Stimulated activated naive B cell treated with anti-CD40 and anti-IgM and Interleukin-4, amounts not matched to agents 10 μg/mL and 1 μg/mL and 100 μg/mL, for 72 hours (primary cell): ENCODE measurements at regions not wholly inside any gene's neighbourhood (a gene's known extent, or its start where the extent isn't known, plus 50 kb on each side); places are given as distances from the start of the nearest gene placed in this dataset.

Experiments
- ATAC-seq, 2 donors: fragments of 150-1000 bp; cut with Tn5 transposase; replicated peaks; 2 replicates each; pipeline ENCODE4 v1.10.0; 2021; ENCODE audit warnings: moderate library complexity in 1 of 2
- DNase-seq: peaks from one replicate; pipeline ENCODE4 v3.0.0; 2021
- H3K27ac Mint-ChIP-seq: one replicate; pipeline ENCODE4 v1.8.0; 2022; ENCODE audit warnings: mild to moderate bottlenecking, mixed read lengths
- H3K27me3 Mint-ChIP-seq, 2 donors: one replicate each; pipeline ENCODE4 v1.8.0; 2022; ENCODE audit warnings: mixed read lengths in 2 of 2
- H3K36me3 Mint-ChIP-seq, 2 donors: one replicate each; pipeline ENCODE4 v1.8.0; 2022; ENCODE audit warnings: mixed read lengths in 2 of 2, mild to moderate bottlenecking in 1 of 2
- H3K4me1 Mint-ChIP-seq, 2 donors: one replicate each; pipeline ENCODE4 v1.8.0; 2022; ENCODE audit warnings: mixed read lengths in 2 of 2, mild to moderate bottlenecking in 1 of 2
- H3K4me3 Mint-ChIP-seq, 2 donors: one replicate each; pipeline ENCODE4 v1.8.0; 2022; ENCODE audit warnings: mild to moderate bottlenecking in 2 of 2, mixed read lengths in 2 of 2, moderate library complexity in 1 of 2
- H3K9me3 Mint-ChIP-seq, 2 donors: one replicate each; pipeline ENCODE4 v1.8.0; 2022; ENCODE audit warnings: mixed read lengths in 2 of 2, mild to moderate bottlenecking in 1 of 2

- Mint-ChIP-seq H3K36me3 (no peaks in the 10 kb centered on the region), H3K27ac (no peak overlapping the region), H3K9me3 (no peaks in the 10 kb centered on the region), H3K4me1 (no peaks in the 10 kb centered on the region), H3K27me3 (no peaks in the 10 kb centered on the region), H3K4me3 (no peak overlapping the region)
- ATAC-seq = no peak
- no peak for DNase-seq
Measured at GRCh38 chr6:84921891-84922290, 157.5 kb upstream of the TBX18 start.

GRCh38 chr6:84920021-84920420, 155.6 kb upstream of the TBX18 start:
- no peak for DNase-seq
- H3K36me3 Mint-ChIP-seq = no peaks in the 10 kb centered on the region
- no peak overlapping the region for H3K27ac Mint-ChIP-seq
- H3K4me1 Mint-ChIP-seq = no peaks in the 10 kb centered on the region
- no peak overlapping the region for H3K4me3 Mint-ChIP-seq
- no peak for ATAC-seq
- no peaks in the 10 kb centered on the region for H3K9me3 Mint-ChIP-seq
- no peaks in the 10 kb centered on the region for H3K27me3 Mint-ChIP-seq

GRCh38 chr6:84916704-84917103, 152.3 kb upstream of the TBX18 start:
- Mint-ChIP-seq H3K4me3 (no peak overlapping the region), H3K4me1 (no peaks in the 10 kb centered on the region), H3K27me3 (no peaks in the 10 kb centered on the region), H3K36me3 (no peaks in the 10 kb centered on the region), H3K27ac (no peak overlapping the region), H3K9me3 (peaks cover 0 to 2% of the 10 kb centered on the region in 2 donors)
- no peak for DNase-seq
- ATAC-seq = no peak

GRCh38 chr6:84912472-84913322, 148.3 kb upstream of the TBX18 start:
- H3K4me3 Mint-ChIP-seq = no peak overlapping the region
- no peak for ATAC-seq
- H3K9me3 Mint-ChIP-seq = peaks cover 0 to 2% of the 10 kb centered on the region in 2 donors

GRCh38 chr6:84910906-84911607, 146.7 kb upstream of the TBX18 start:
- H3K4me3 Mint-ChIP-seq = no peak overlapping the region
- ATAC-seq (no peak), DNase-seq (no peak)
- H3K36me3 Mint-ChIP-seq = no peaks in the 10 kb centered on the region
- H3K4me1 Mint-ChIP-seq = no peaks in the 10 kb centered on the region
- peaks cover 0 to 2% of the 10 kb centered on the region in 2 donors for H3K9me3 Mint-ChIP-seq
- no peak overlapping the region for H3K27ac Mint-ChIP-seq
- no peaks in the 10 kb centered on the region for H3K27me3 Mint-ChIP-seq

More at GRCh38 chr6:84912472-84913322, 148.3 kb upstream of the TBX18 start:
- H3K36me3 Mint-ChIP-seq = no peaks in the 10 kb centered on the region
- no peak overlapping the region for H3K27ac Mint-ChIP-seq
- H3K27me3 Mint-ChIP-seq = no peaks in the 10 kb centered on the region
- no peaks in the 10 kb centered on the region for H3K4me1 Mint-ChIP-seq
- no peak for DNase-seq

- Mint-ChIP-seq H3K36me3 (no peaks in the 10 kb centered on the region), H3K4me1 (no peaks in the 10 kb centered on the region), H3K27ac (no peak overlapping the region), H3K4me3 (no peak overlapping the region), H3K9me3 (peaks cover 0 to 2% of the 10 kb centered on the region in 2 donors), H3K27me3 (no peaks in the 10 kb centered on the region)
- ATAC-seq (no peak), DNase-seq (no peak)
Measured at GRCh38 chr6:84908304-84908904, 144.0 kb upstream of the TBX18 start.

- H3K4me1 Mint-ChIP-seq = no peaks in the 10 kb centered on the region
Measured at GRCh38 chr6:84906514-84906913, 142.1 kb upstream of the TBX18 start.

GRCh38 chr6:84905823-84906222, 141.4 kb upstream of the TBX18 start:
- no peaks in the 10 kb centered on the region for H3K4me1 Mint-ChIP-seq
- H3K27ac Mint-ChIP-seq = no peak overlapping the region
- H3K4me3 Mint-ChIP-seq = no peak overlapping the region
- H3K27me3 Mint-ChIP-seq = no peaks in the 10 kb centered on the region
- H3K36me3 Mint-ChIP-seq = no peaks in the 10 kb centered on the region
- DNase-seq (no peak), ATAC-seq (no peak)
- no peaks in the 10 kb centered on the region for H3K9me3 Mint-ChIP-seq

More at GRCh38 chr6:84906514-84906913, 142.1 kb upstream of the TBX18 start:
- no peak overlapping the region for H3K27ac Mint-ChIP-seq
- no peaks in the 10 kb centered on the region for H3K36me3 Mint-ChIP-seq
- DNase-seq = no peak
- H3K4me3 Mint-ChIP-seq = no peak overlapping the region
- H3K9me3 Mint-ChIP-seq = no peaks in the 10 kb centered on the region
- ATAC-seq = no peak
- no peaks in the 10 kb centered on the region for H3K27me3 Mint-ChIP-seq

GRCh38 chr6:84902354-84902928, 138.0 kb upstream of the TBX18 start:
- DNase-seq (no peak), ATAC-seq (no peak)
- no peak overlapping the region for H3K27ac Mint-ChIP-seq
- no peaks in the 10 kb centered on the region for H3K27me3 Mint-ChIP-seq
- no peaks in the 10 kb centered on the region for H3K4me1 Mint-ChIP-seq
- H3K4me3 Mint-ChIP-seq = no peak overlapping the region
- no peaks in the 10 kb centered on the region for H3K9me3 Mint-ChIP-seq
- H3K36me3 Mint-ChIP-seq = no peaks in the 10 kb centered on the region

GRCh38 chr6:84897988-84898594, 133.7 kb upstream of the TBX18 start:
- DNase-seq (no peak), ATAC-seq (no peak)
- H3K9me3 Mint-ChIP-seq = peaks cover 0 to 1% of the 10 kb centered on the region in 2 donors
- no peaks in the 10 kb centered on the region for H3K4me1 Mint-ChIP-seq
- H3K27ac Mint-ChIP-seq = no peak overlapping the region
- no peaks in the 10 kb centered on the region for H3K27me3 Mint-ChIP-seq
- no peak overlapping the region for H3K4me3 Mint-ChIP-seq
- H3K36me3 Mint-ChIP-seq = no peaks in the 10 kb centered on the region

- ATAC-seq = no peak
- Mint-ChIP-seq H3K36me3 (no peaks in the 10 kb centered on the region), H3K4me3 (no peak overlapping the region), H3K27me3 (no peaks in the 10 kb centered on the region), H3K27ac (no peak overlapping the region), H3K4me1 (no peaks in the 10 kb centered on the region), H3K9me3 (peaks cover 0 to 1% of the 10 kb centered on the region in 2 donors)
- no peak for DNase-seq
Measured at GRCh38 chr6:84897011-84897410, 132.6 kb upstream of the TBX18 start.

GRCh38 chr6:84892671-84893070, 128.3 kb upstream of the TBX18 start:
- no peak overlapping the region for H3K27ac Mint-ChIP-seq

GRCh38 chr6:84882768-84883766, 118.7 kb upstream of the TBX18 start:
- H3K4me1 Mint-ChIP-seq = no peaks in the 10 kb centered on the region
- no peaks in the 10 kb centered on the region for H3K36me3 Mint-ChIP-seq
- DNase-seq (no peak), ATAC-seq (no peak)
- H3K27me3 Mint-ChIP-seq = no peaks in the 10 kb centered on the region
- H3K27ac Mint-ChIP-seq = no peak overlapping the region
- no peaks in the 10 kb centered on the region for H3K9me3 Mint-ChIP-seq
- no peak overlapping the region for H3K4me3 Mint-ChIP-seq

More at GRCh38 chr6:84892671-84893070, 128.3 kb upstream of the TBX18 start:
- H3K27me3 Mint-ChIP-seq = no peaks in the 10 kb centered on the region
- peaks cover 0 to 3% of the 10 kb centered on the region in 2 donors for H3K9me3 Mint-ChIP-seq
- no peak for DNase-seq
- no peak overlapping the region for H3K4me3 Mint-ChIP-seq
- no peaks in the 10 kb centered on the region for H3K4me1 Mint-ChIP-seq
- ATAC-seq = no peak
- no peaks in the 10 kb centered on the region for H3K36me3 Mint-ChIP-seq
